ENCODE measurements at regions not wholly inside any gene's neighbourhood (a gene's known extent, or its start where the extent isn't known, plus 50 kb on each side); places are given as distances from the start of the nearest gene placed in this dataset.
A peak's percentile ranks its signal among the peaks of the same experiment; 100 is the strongest.

DNA sequence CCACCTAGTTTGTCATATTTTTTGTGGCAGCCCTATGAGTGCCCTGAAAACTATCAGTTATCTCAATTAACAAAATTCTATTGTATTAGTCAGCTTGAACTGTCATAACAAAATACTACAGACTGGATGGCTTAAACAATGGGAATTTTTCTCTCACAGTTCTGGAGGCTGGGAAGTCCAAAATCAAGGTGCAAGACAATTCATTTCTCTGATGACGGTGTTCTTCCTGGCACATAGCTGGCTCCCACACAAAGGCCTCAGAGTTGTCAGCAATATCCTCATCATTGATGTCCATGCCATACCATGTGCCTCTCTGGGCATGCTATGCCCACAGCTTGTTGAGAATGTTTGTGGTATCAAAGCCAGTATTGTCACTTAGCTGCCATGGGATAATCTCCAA, 691.9 kb downstream of the NR2F1-AS1 start:
- no peak for TF ChIP-seq POLR2A (IDR thresholded peaks at IDR 0.05)
- TF ChIP-seq, protein P1, sequence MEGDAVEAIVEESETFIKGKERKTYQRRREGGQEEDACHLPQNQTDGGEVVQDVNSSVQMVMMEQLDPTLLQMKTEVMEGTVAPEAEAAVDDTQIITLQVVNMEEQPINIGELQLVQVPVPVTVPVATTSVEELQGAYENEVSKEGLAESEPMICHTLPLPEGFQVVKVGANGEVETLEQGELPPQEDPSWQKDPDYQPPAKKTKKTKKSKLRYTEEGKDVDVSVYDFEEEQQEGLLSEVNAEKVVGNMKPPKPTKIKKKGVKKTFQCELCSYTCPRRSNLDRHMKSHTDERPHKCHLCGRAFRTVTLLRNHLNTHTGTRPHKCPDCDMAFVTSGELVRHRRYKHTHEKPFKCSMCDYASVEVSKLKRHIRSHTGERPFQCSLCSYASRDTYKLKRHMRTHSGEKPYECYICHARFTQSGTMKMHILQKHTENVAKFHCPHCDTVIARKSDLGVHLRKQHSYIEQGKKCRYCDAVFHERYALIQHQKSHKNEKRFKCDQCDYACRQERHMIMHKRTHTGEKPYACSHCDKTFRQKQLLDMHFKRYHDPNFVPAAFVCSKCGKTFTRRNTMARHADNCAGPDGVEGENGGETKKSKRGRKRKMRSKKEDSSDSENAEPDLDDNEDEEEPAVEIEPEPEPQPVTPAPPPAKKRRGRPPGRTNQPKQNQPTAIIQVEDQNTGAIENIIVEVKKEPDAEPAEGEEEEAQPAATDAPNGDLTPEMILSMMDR (IDR thresholded peaks at IDR 0.05): no peak
- no peak for TF ChIP-seq EP300 (IDR thresholded peaks at IDR 0.05)
- no peak for TF ChIP-seq POLR2AphosphoS5 (IDR thresholded peaks at IDR 0.05)
- Histone ChIP-seq H3K4me1 (no peaks in the 10 kb centered on the region), H3K36me3 (no peaks in the 10 kb centered on the region), H3K4me3 (no peak overlapping the region), H3K27me3 (no peaks in the 10 kb centered on the region), H3K27ac (no peak overlapping the region), H3K9me3 (no peaks in the 10 kb centered on the region)
- 100% methylated on average over 1 of the region's 1 CpG for WGBS, 2 donors (ENCODE audit: low coverage in 1 of 2)
- ATAC-seq: no peak

DNA sequence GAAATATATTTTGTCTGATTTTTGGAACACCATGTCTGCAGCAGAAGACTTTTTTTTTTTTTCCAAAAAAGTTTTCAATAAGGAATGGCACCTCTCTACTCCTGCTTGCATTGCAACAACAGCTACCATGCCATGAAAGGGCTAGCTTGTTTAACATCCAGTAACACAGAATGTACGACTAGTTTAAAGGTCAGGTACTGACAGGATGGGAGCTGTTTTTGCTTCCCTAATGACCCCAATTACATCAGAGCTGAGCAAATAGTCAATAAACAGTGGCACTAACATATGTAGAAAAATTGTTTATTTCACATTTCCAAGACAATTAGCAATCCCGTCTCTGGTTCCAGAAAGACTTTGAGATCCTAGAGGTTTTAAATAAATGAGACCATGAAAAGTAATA, 693.8 kb downstream of the NR2F1-AS1 start:
- TF ChIP-seq POLR2A (IDR thresholded peaks at IDR 0.05): no peak
- TF ChIP-seq POLR2AphosphoS5 (IDR thresholded peaks at IDR 0.05): no peak
- TF ChIP-seq EP300 (IDR thresholded peaks at IDR 0.05): no peak
- TF ChIP-seq, protein P1 (IDR thresholded peaks at IDR 0.05): no peak
- no peak overlapping the region for H3K4me3 ChIP-seq
- no peaks in the 10 kb centered on the region for H3K36me3 ChIP-seq
- no peaks in the 10 kb centered on the region for H3K27me3 ChIP-seq
- H3K27ac ChIP-seq: no peak overlapping the region
- no peaks in the 10 kb centered on the region for H3K4me1 ChIP-seq
- H3K9me3 ChIP-seq: no peaks in the 10 kb centered on the region
- 59 to 78% methylated on average over 2 of the region's 2 CpGs for WGBS, 2 donors (ENCODE audit: low coverage in 1 of 2)
- no peak for ATAC-seq

DNA sequence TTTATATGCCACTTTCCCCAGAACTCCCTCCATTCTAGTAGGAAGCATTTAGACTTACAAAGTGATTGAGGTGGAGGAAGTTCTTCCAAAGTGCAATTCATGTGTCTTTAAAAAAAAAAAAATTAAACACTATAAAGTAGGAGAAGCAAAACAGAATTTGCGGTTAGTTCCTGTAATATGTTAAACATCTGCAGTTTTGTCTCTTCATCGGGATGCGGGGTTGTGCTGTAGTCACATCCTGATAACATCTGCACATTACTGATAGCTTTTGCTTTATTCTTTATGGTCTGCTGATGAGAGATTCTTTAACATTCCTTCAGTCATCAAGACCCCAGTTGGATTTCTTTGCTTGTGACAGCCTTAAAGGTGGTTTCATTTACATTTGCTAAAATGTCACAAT, 694.3 kb downstream of the NR2F1-AS1 start:
- no peak for ATAC-seq
- whole genome bisulfite sequencing, 2 donors (ENCODE audit: low coverage in 1 of 2): 73 to 76% methylated on average over 3 of the region's 3 CpGs
- H3K9me3 ChIP-seq: no peaks in the 10 kb centered on the region
- H3K27ac ChIP-seq: no peak overlapping the region
- no peaks in the 10 kb centered on the region for H3K27me3 ChIP-seq
- H3K4me1 ChIP-seq: no peaks in the 10 kb centered on the region
- H3K4me3 ChIP-seq: no peak overlapping the region
- no peak for TF ChIP-seq POLR2A (IDR thresholded peaks at IDR 0.05)
- no peak for TF ChIP-seq EP300 (IDR thresholded peaks at IDR 0.05)
- TF ChIP-seq, protein P1 (IDR thresholded peaks at IDR 0.05): no peak
- TF ChIP-seq POLR2AphosphoS5 (IDR thresholded peaks at IDR 0.05): no peak
- H3K36me3 ChIP-seq: no peaks in the 10 kb centered on the region

DNA sequence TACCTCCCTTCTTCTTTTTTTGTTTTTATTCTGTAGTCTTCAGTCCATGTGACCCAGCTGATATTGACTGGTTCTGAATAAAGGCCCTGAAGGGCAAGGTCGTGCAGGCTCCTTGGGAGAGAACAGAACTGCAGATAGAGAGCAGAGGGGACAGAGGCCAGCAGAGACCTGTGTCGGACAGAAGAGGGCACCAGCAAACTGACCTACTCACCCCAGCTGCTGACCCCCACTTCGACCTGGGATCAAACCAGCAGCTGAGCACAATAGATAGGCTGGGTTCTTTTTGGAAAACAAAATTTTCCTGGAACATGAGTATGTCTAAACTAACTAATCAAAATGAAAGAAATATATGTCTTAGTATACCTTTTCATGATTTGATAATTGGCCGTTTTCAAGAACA, 695.1 kb downstream of the NR2F1-AS1 start:
- 84 to 93% methylated on average over 3 of the region's 4 CpGs for WGBS, 2 donors (ENCODE audit: low coverage in 1 of 2)
- Histone ChIP-seq H3K4me3 (no peak overlapping the region), H3K9me3 (no peaks in the 10 kb centered on the region), H3K27ac (no peak overlapping the region), H3K36me3 (no peaks in the 10 kb centered on the region), H3K4me1 (no peaks in the 10 kb centered on the region), H3K27me3 (no peaks in the 10 kb centered on the region)
- no peak for ATAC-seq
- TF ChIP-seq, protein P1 (IDR thresholded peaks at IDR 0.05): peak in 1 of 4 experiments; percentile 9
- TF ChIP-seq POLR2AphosphoS5 (IDR thresholded peaks at IDR 0.05): no peak

DNA sequence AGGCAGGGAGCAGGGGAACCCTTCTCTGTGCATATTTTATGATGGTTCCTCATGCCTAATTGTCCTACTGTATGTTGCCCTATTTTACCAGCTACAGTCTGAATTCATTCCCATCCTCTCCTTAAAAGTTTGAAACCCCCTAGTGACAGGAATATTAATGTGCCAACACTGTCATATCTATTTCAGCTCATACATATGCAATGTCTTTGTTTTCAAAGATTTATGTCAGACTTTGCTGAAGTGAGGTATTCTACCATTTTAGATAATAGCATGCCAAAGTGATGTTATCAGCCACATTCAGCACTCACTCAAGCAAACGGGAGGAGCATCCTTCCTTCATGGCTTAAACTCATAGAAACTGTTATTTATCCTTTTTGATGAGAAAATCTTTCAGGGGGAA, 696.5 kb downstream of the NR2F1-AS1 start:
- TF ChIP-seq EP300 (IDR thresholded peaks at IDR 0.05) (no peak), POLR2A (IDR thresholded peaks at IDR 0.05) (no peak), POLR2AphosphoS5 (IDR thresholded peaks at IDR 0.05) (no peak)
- TF ChIP-seq, protein P1 (IDR thresholded peaks at IDR 0.05): no peak
- Histone ChIP-seq H3K4me3 (no peak overlapping the region), H3K27ac (no peak overlapping the region), H3K4me1 (no peaks in the 10 kb centered on the region), H3K27me3 (no peaks in the 10 kb centered on the region), H3K9me3 (no peaks in the 10 kb centered on the region), H3K36me3 (no peaks in the 10 kb centered on the region)
- WGBS, 2 donors (ENCODE audit: low coverage in 1 of 2): 50 to 62% methylated on average over 1 of the region's 1 CpG
- ATAC-seq: no peak
